Trophoblast cell (in vitro differentiated cells and primary cell): ENCODE measurements at regions not wholly inside any gene's neighbourhood (a gene's known extent, or its start where the extent isn't known, plus 50 kb on each side); places are given as distances from the start of the nearest gene placed in this dataset.

Experiments used
- DNase-seq, 2 donors: peaks; one replicate each; pipeline ENCODE4 v3.0.0-alpha.2; 2016
- H2AFZ ChIP-seq: 2 replicates; pipeline ENCODE4 v1.6.1; 2013; ENCODE audit warnings: low read length, moderate library complexity, mild to moderate bottlenecking; ENCODE audit not compliant: insufficient read depth, poor library complexity
- H2AK5ac ChIP-seq: 2 replicates; pipeline ENCODE4 v1.6.1; 2013; ENCODE audit warnings: mild to moderate bottlenecking, low read length
- H2BK120ac ChIP-seq: 2 replicates; pipeline ENCODE4 v1.6.1; 2013; ENCODE audit warnings: low read length, mild to moderate bottlenecking, moderate library complexity; ENCODE audit not compliant: insufficient read depth, poor library complexity
- H2BK12ac ChIP-seq: 2 replicates; pipeline ENCODE4 v1.6.1; 2013; ENCODE audit warnings: mild to moderate bottlenecking, low read length, moderate library complexity
- H2BK5ac ChIP-seq: 2 replicates; pipeline ENCODE4 v1.6.1; 2013; ENCODE audit warnings: low read length, low read depth, moderate library complexity, mild to moderate bottlenecking; ENCODE audit not compliant: poor library complexity
- H3K14ac ChIP-seq: 2 replicates; pipeline ENCODE4 v1.6.1; 2013; ENCODE audit warnings: mild to moderate bottlenecking, low read length
- H3K18ac ChIP-seq: 2 replicates; pipeline ENCODE4 v1.6.1; 2013; ENCODE audit warnings: mild to moderate bottlenecking, low read length
- H3K23ac ChIP-seq: 2 replicates; pipeline ENCODE4 v1.6.1; 2013; ENCODE audit warnings: low read length
- H3K27ac ChIP-seq: 2 replicates; pipeline ENCODE4 v1.5.1; 2013; ENCODE audit warnings: low read depth, mild to moderate bottlenecking, inconsistent platforms, low read length, moderate library complexity
- H3K27me3 ChIP-seq: 2 replicates; pipeline ENCODE4 v1.6.1; 2013; ENCODE audit warnings: inconsistent platforms, mild to moderate bottlenecking, low read length, moderate library complexity; ENCODE audit not compliant: insufficient read depth
- H3K36me3 ChIP-seq, 2 experiments: 1 replicate in 1 of 2; 2 replicates in 1 of 2; pipeline ENCODE4 v1.6.1; 2013; ENCODE audit warnings: low read length in 2 of 2, mild to moderate bottlenecking in 2 of 2, moderate library complexity in 1 of 2; ENCODE audit not compliant: insufficient read depth in 2 of 2, control insufficient read depth in 1 of 2
- H3K4ac ChIP-seq: 2 replicates; pipeline ENCODE4 v1.6.1; 2013; ENCODE audit warnings: low read depth, mild to moderate bottlenecking, low read length, moderate library complexity
- H3K4me1 ChIP-seq, 2 experiments: 1 replicate in 1 of 2; 2 replicates in 1 of 2; pipeline ENCODE4 v1.6.1; 2013; ENCODE audit warnings: low read length in 2 of 2, mild to moderate bottlenecking in 2 of 2, moderate library complexity in 1 of 2; ENCODE audit not compliant: insufficient read depth in 2 of 2, control insufficient read depth in 1 of 2
- H3K4me2 ChIP-seq: 2 replicates; pipeline ENCODE4 v1.6.1; 2013; ENCODE audit warnings: inconsistent platforms, mild to moderate bottlenecking, low read length, moderate library complexity
- H3K4me3 ChIP-seq: 2 replicates; pipeline ENCODE4 v1.5.1; 2013; ENCODE audit warnings: mild to moderate bottlenecking, low read depth, low read length, inconsistent platforms
- H3K79me1 ChIP-seq: one replicate; pipeline ENCODE4 v1.6.1; 2013; ENCODE audit warnings: low read length
- H3K79me2 ChIP-seq: 2 replicates; pipeline ENCODE4 v1.6.1; 2013; ENCODE audit warnings: low read length, mild to moderate bottlenecking; ENCODE audit not compliant: control insufficient read depth, insufficient read depth, poor library complexity
- H3K9ac ChIP-seq: 2 replicates; pipeline ENCODE4 v1.6.1; 2013; ENCODE audit warnings: mild to moderate bottlenecking, low read length
- H3K9me3 ChIP-seq: 2 replicates; pipeline ENCODE4 v1.6.1; 2013; ENCODE audit warnings: low read depth, mild to moderate bottlenecking, control low read depth, inconsistent platforms, low read length; ENCODE audit not compliant: insufficient read depth
- H4K12ac ChIP-seq: 2 replicates; pipeline ENCODE4 v1.6.1; 2013; ENCODE audit warnings: low read depth, mild to moderate bottlenecking, low read length, moderate library complexity
- H4K8ac ChIP-seq: 2 replicates; pipeline ENCODE4 v1.6.1; 2013; ENCODE audit warnings: low read depth, mild to moderate bottlenecking, low read length, moderate library complexity
- H4K91ac ChIP-seq: one replicate; pipeline ENCODE4 v1.6.1; 2013; ENCODE audit warnings: low read depth, mild to moderate bottlenecking, low read length, moderate library complexity
- WGBS: extraction: QIAGEN DNeasy Blood & Tissue Kit; methylation state at CpG from one replicate; pipeline ENCODE4 v1.1.7; 2013; ENCODE audit warnings: missing lambda C conversion rate; ENCODE audit not compliant: insufficient read length, insufficient coverage; ENCODE audit errors: extremely low coverage; 5-methylcytosine and 5-hydroxymethylcytosine counted together

DNA sequence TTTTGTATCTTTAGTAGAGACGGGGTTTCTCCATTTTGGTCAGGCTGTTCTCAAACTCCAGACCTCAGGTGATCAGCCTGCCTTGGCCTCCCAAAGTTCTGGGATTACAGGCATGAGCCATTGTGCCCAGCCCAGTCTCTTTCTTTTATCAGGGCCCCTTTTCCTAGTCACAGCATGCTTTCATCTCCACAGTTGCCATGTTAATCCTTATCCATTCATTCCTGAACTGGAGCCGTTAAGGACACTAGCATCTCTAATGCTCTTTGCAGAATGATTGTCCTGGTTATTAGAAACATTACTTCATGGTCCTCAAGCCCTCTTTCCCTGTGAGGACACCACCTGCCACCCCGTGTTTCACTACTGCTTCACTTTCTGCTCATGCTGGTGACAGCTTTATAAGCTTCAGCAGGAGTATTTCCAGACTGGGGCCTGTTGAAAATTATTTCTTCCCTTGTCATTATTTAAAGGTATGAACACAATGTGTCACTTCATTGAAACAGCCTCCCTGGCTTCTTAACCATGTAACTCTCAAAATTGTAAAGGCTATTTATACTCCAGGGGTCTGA, 313.9 kb downstream of the BMPER start:
- no peak overlapping the region for H3K4me2 ChIP-seq
- H2AK5ac ChIP-seq, result no peak overlapping the region
- H3K4me1 ChIP-seq, result no peaks in the 10 kb centered on the region
- no peaks in the 10 kb centered on the region for H3K36me3 ChIP-seq
- H3K18ac ChIP-seq, result no peak overlapping the region
- H4K8ac ChIP-seq, result no peak overlapping the region
- no peak overlapping the region for H2AFZ ChIP-seq
- no peak overlapping the region for H3K14ac ChIP-seq
- H2BK120ac ChIP-seq, result no peak overlapping the region
- H3K23ac ChIP-seq, result no peak overlapping the region
- no peak overlapping the region for H3K27ac ChIP-seq
- no peak overlapping the region for H3K4ac ChIP-seq
- DNase-seq, result no peak
- H3K79me2 ChIP-seq, result no peaks in the 10 kb centered on the region
- H3K9ac ChIP-seq, result no peak overlapping the region
- no peaks in the 10 kb centered on the region for H3K79me1 ChIP-seq
- no peak overlapping the region for H4K91ac ChIP-seq
- WGBS, result no CpG with 5 or more reads among the region's 3 CpGs
- H3K4me3 ChIP-seq, result no peak overlapping the region
- H2BK12ac ChIP-seq, result no peak overlapping the region
- H4K12ac ChIP-seq, result no peak overlapping the region
- H3K9me3 ChIP-seq, result no peaks in the 10 kb centered on the region
- H3K27me3 ChIP-seq, result no peaks in the 10 kb centered on the region
- no peak overlapping the region for H2BK5ac ChIP-seq

DNA sequence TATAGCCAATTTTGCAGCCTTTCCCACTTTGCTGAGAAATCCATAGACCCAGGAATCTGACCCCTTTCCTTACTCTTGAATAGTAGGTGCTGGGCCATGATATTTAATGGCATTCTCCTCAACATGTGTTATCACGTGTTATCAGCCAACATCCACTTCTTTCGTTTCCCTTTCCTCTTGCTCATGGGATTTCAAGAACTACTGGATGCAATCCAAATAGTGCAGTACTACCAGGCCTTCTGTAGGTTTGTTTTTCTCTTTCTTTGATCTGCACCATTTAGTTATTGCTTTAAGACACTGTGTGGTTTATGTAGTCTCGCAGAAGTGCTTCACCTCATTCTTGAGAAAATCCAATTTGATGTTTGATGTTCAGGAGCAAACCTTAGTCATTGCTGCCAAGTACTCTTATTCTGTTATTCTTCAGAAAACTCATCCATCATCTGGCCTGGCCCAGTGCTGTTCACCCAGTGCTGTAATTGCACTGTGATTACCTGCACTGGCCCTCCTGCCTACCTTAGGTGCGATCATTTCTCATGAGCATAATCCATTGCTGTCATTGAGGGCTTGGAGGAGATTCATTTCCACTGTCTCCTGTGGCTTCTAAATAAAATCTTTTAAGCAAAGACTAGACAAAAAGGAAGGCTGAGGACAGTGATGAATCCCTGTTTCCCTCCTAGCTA, 315.3 kb downstream of the BMPER start:
- no peak overlapping the region for H2AK5ac ChIP-seq
- H3K27me3 ChIP-seq, result no peaks in the 10 kb centered on the region
- H3K79me2 ChIP-seq, result no peaks in the 10 kb centered on the region
- no peak overlapping the region for H3K4ac ChIP-seq
- no peak overlapping the region for H2BK120ac ChIP-seq
- no peaks in the 10 kb centered on the region for H3K9me3 ChIP-seq
- H4K12ac ChIP-seq, result no peak overlapping the region
- H4K91ac ChIP-seq, result no peak overlapping the region
- H3K4me3 ChIP-seq, result no peak overlapping the region
- no peak for DNase-seq
- H3K9ac ChIP-seq, result no peak overlapping the region
- no CpG with 5 or more reads among the region's 4 CpGs for whole genome bisulfite sequencing
- H2BK12ac ChIP-seq, result no peak overlapping the region
- no peak overlapping the region for H3K23ac ChIP-seq
- H3K4me1 ChIP-seq, result no peaks in the 10 kb centered on the region
- H4K8ac ChIP-seq, result no peak overlapping the region
- no peak overlapping the region for H3K4me2 ChIP-seq
- H2AFZ ChIP-seq, result no peak overlapping the region
- no peak overlapping the region for H3K18ac ChIP-seq
- H3K14ac ChIP-seq, result no peak overlapping the region
- H3K36me3 ChIP-seq, result no peaks in the 10 kb centered on the region
- no peak overlapping the region for H3K27ac ChIP-seq
- H3K79me1 ChIP-seq, result no peaks in the 10 kb centered on the region
- no peak overlapping the region for H2BK5ac ChIP-seq

DNA sequence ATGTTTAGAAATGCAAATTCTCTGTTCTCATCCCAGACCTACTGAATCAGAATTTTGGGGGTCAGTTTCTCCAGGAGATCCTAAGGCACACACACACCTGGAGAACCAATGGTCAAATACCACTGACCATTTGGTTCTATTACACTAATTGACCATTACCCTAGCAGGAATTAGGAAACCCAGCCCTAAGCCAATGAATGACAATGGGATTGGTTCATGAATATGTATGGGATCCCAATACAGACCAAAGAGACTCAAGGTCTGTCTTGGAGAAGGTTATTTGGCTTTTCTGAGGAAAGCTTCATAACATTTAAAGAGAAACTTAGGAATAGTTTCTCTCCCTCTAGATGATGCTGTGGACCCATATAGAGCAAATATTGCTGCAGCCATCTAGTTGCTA, 317.0 kb downstream of the BMPER start:
- H2BK120ac ChIP-seq, result no peak overlapping the region
- no peak overlapping the region for H4K12ac ChIP-seq
- H3K9ac ChIP-seq, result no peak overlapping the region
- H3K14ac ChIP-seq, result no peak overlapping the region
- no peaks in the 10 kb centered on the region for H3K79me1 ChIP-seq
- no peaks in the 10 kb centered on the region for H3K4me1 ChIP-seq
- H3K23ac ChIP-seq, result no peak overlapping the region
- no peaks in the 10 kb centered on the region for H3K36me3 ChIP-seq
- no peak overlapping the region for H4K91ac ChIP-seq
- no peak overlapping the region for H3K4me2 ChIP-seq
- no peak overlapping the region for H2BK12ac ChIP-seq
- no peak for DNase-seq
- H3K4me3 ChIP-seq, result no peak overlapping the region
- no peak overlapping the region for H3K18ac ChIP-seq
- no peaks in the 10 kb centered on the region for H3K27me3 ChIP-seq
- no peaks in the 10 kb centered on the region for H3K9me3 ChIP-seq
- H3K4ac ChIP-seq, result no peak overlapping the region
- no peak overlapping the region for H2BK5ac ChIP-seq
- no peaks in the 10 kb centered on the region for H3K79me2 ChIP-seq
- no peak overlapping the region for H3K27ac ChIP-seq
- no peak overlapping the region for H4K8ac ChIP-seq
- no peak overlapping the region for H2AFZ ChIP-seq
- no peak overlapping the region for H2AK5ac ChIP-seq

DNA sequence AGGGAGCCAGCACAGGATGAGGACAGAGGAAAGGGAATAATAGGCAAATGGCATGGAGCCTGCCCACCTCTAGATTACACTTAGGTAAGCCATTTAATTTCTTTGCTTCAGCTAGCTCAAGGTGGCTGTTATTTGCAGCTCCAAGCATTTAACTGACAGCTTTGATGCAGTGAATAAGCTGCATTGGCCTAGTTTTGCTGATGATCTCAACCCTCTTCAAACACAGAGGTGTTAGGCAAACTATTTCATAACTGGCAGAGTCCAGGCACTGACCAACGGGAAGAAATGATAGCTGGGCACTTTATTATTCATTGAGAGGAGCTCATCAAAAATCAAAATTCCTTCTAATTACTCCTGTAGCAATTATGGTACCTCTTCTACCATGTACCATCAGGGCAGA, 317.4 kb downstream of the BMPER start:
- Histone ChIP-seq H3K27ac (no peak overlapping the region), H3K9me3 (no peaks in the 10 kb centered on the region)
- WGBS, result no CpG with 5 or more reads among the region's 1 CpG

More for the DNA sequence above, 317.4 kb downstream of the BMPER start:
- no peak overlapping the region for H3K14ac ChIP-seq
- H3K79me2 ChIP-seq, result no peaks in the 10 kb centered on the region
- H3K9ac ChIP-seq, result no peak overlapping the region
- H3K27me3 ChIP-seq, result no peaks in the 10 kb centered on the region
- no peak overlapping the region for H3K18ac ChIP-seq
- no peak overlapping the region for H4K12ac ChIP-seq
- H2BK120ac ChIP-seq, result no peak overlapping the region
- H2AK5ac ChIP-seq, result no peak overlapping the region
- H2BK5ac ChIP-seq, result no peak overlapping the region
- no peak overlapping the region for H3K23ac ChIP-seq
- no peak overlapping the region for H2BK12ac ChIP-seq
- DNase-seq, result no peak
- H2AFZ ChIP-seq, result no peak overlapping the region
- H3K79me1 ChIP-seq, result no peaks in the 10 kb centered on the region
- H3K4ac ChIP-seq, result no peak overlapping the region
- no peak overlapping the region for H3K4me2 ChIP-seq
- H3K4me3 ChIP-seq, result no peak overlapping the region
- no peak overlapping the region for H4K8ac ChIP-seq
- no peaks in the 10 kb centered on the region for H3K4me1 ChIP-seq
- H3K36me3 ChIP-seq, result no peaks in the 10 kb centered on the region
- no peak overlapping the region for H4K91ac ChIP-seq
